ENCODE measurements at regions not wholly inside any gene's neighbourhood (a gene's known extent, or its start where the extent isn't known, plus 50 kb on each side); places are given as distances from the start of the nearest gene placed in this dataset.

- TF ChIP-seq CTCF (IDR thresholded peaks at IDR 0.05; ENCODE audit: insufficient read depth, low read length) (no peak), POLR2AphosphoS5 (IDR thresholded peaks at IDR 0.05; ENCODE audit: low read depth) (no peak), GABPA (IDR thresholded peaks at IDR 0.05; ENCODE audit: low read depth) (no peak), REST (IDR thresholded peaks at IDR 0.05; ENCODE audit: insufficient replicate concordance, low read depth) (no peak), SPI1 (IDR thresholded peaks at IDR 0.05; ENCODE audit: borderline replicate concordance, low read depth) (no peak)
These were observed 229.9 kb upstream of the HMGA2 start for GRCh38 chr12:65594409-65594808.

All from HL-60 (cell line).